Dedifferentiated amniotic fluid mesenchymal stem cell (primary cell): ENCODE measurements at regions not wholly inside any gene's neighbourhood (a gene's known extent, or its start where the extent isn't known, plus 50 kb on each side); places are given as distances from the start of the nearest gene placed in this dataset.
"Not testable (repeated sequence)": the region's sequence is repeated elsewhere in the genome, so short reads cannot be mapped to it uniquely, and the experiment has no call there.

Experiments
- DNase-seq: peaks from one replicate; pipeline ENCODE4 v3.0.0-alpha.2; 2016; ENCODE audit errors: extremely low spot score

GRCh38 chr2:3036432-3037125 lies 341.0 kb downstream of the EIPR1 start:
- DNase-seq, result no peak

GRCh38 chr2:3035385-3036050 lies 342.1 kb downstream of the EIPR1 start:
- DNase-seq, result no peak

GRCh38 chr2:3034856-3035255 lies 342.8 kb downstream of the EIPR1 start:
- no peak for DNase-seq

GRCh38 chr2:3034396-3034795 lies 343.2 kb downstream of the EIPR1 start:
- no peak for DNase-seq

GRCh38 chr2:3033315-3033714 lies 344.3 kb downstream of the EIPR1 start:
- DNase-seq, result no peak

GRCh38 chr2:3030791-3031190 lies 346.8 kb downstream of the EIPR1 start:
- not testable (repeated sequence) for DNase-seq

- no peak for DNase-seq
Observed at GRCh38 chr2:3025984-3026383, 351.6 kb downstream of the EIPR1 start.

GRCh38 chr2:3025261-3025660 lies 352.4 kb downstream of the EIPR1 start:
- DNase-seq, result no peak

- no peak for DNase-seq
Observed at GRCh38 chr2:3024401-3024935, 353.1 kb downstream of the EIPR1 start.

GRCh38 chr2:3023531-3023930 lies 354.1 kb downstream of the EIPR1 start:
- no peak for DNase-seq

- no peak for DNase-seq
Observed at GRCh38 chr2:3022841-3023372, 354.7 kb downstream of the EIPR1 start.

GRCh38 chr2:3021720-3022119 lies 355.9 kb downstream of the EIPR1 start:
- no peak for DNase-seq

GRCh38 chr2:3010001-3010400 lies 367.6 kb downstream of the EIPR1 start:
- no peak for DNase-seq

- no peak for DNase-seq
Observed at GRCh38 chr2:3009483-3009882, 368.1 kb downstream of the EIPR1 start.

GRCh38 chr2:3009005-3009404 lies 368.6 kb downstream of the EIPR1 start:
- no peak for DNase-seq

GRCh38 chr2:3008561-3008960 lies 369.1 kb downstream of the EIPR1 start:
- no peak for DNase-seq

- DNase-seq, result no peak
Observed at GRCh38 chr2:3007135-3007534, 370.5 kb downstream of the EIPR1 start.

GRCh38 chr2:3005859-3006501 lies 371.6 kb downstream of the EIPR1 start:
- DNase-seq, result no peak

- DNase-seq, result no peak
Observed at GRCh38 chr2:3001615-3002560, 375.7 kb downstream of the EIPR1 start.

- no peak for DNase-seq
Observed at GRCh38 chr2:3000968-3001367, 376.6 kb downstream of the EIPR1 start.

- DNase-seq, result no peak
Observed at GRCh38 chr2:3000125-3000524, 377.5 kb downstream of the EIPR1 start.
